Heart right ventricle (tissue), 16 donors: ENCODE measurements at regions not wholly inside any gene's neighbourhood (a gene's known extent, or its start where the extent isn't known, plus 50 kb on each side); places are given as distances from the start of the nearest gene placed in this dataset.

Experiments
- ATAC-seq, 8 donors: fragments of 200-7000 bp; cut with Tn5 transposase; one replicate each; pipeline ENCODE4 v1.9.1; 2020; ENCODE audit warnings: mild to moderate bottlenecking in 8 of 8, moderate library complexity in 8 of 8, moderate number of reproducible peaks in 1 of 8
- DNase-seq, 2 donors: peaks; one replicate each; pipeline ENCODE4 v3.0.0-alpha.2; 2020
- H3K27ac ChIP-seq, 10 donors: fragments of 200-600 bp; sonication (generic) in 2 of 10; one replicate each; pipeline versions ENCODE4 v1.5.0 to v1.8.0; 2020 to 2022; ENCODE audit warnings: mild to moderate bottlenecking in 3 of 10
- H3K27me3 ChIP-seq, 7 donors: fragments of 200-600 bp; one replicate each; pipeline ENCODE4 v1.8.0; 2021 to 2022; ENCODE audit warnings: mild to moderate bottlenecking in 2 of 7
- H3K36me3 ChIP-seq, 9 donors: fragments of 200-600 bp; sonication (generic) in 1 of 9; one replicate each; pipeline versions ENCODE4 v1.5.0 to v1.8.0; 2020 to 2022; ENCODE audit warnings: mild to moderate bottlenecking in 2 of 9
- H3K4me1 ChIP-seq, 9 donors: fragments of 200-600 bp; sonication (generic) in 1 of 9; one replicate each; pipeline versions ENCODE4 v1.5.0 to v1.8.0; 2020 to 2022; ENCODE audit warnings: mild to moderate bottlenecking in 4 of 9
- H3K4me3 ChIP-seq, 10 donors: fragments of 200-600 bp; sonication (generic) in 2 of 10; one replicate each; pipeline versions ENCODE4 v1.5.0 to v1.8.0; 2020 to 2022; ENCODE audit warnings: mild to moderate bottlenecking in 7 of 10, moderate library complexity in 2 of 10
- H3K9me3 ChIP-seq, 11 donors: fragments of 200-600 bp in 10 of 11; sonication (generic) in 2 of 11; one replicate each; pipeline versions ENCODE4 v1.5.0 to v1.8.0; 2013 to 2022; ENCODE audit warnings: mild to moderate bottlenecking in 2 of 11, control low read depth in 1 of 11, moderate library complexity in 1 of 11
- WGBS, 2 donors: extraction: QIAGEN DNeasy Blood & Tissue Kit; methylation state at CpG; one replicate each; pipeline ENCODE4 v1.1.7; 2013; ENCODE audit warnings: inconsistent platforms in 1 of 2; 5-methylcytosine and 5-hydroxymethylcytosine counted together
- intact Hi-C, 10 donors: fragments of 100-400 bp; cut with DNase I; formaldehyde crosslinking; loops; one replicate each; pipeline versions ENCODE4 v1.11.1 to v1.14.2; 2022
- TF ChIP-seq, protein P1 (sequence below), 9 donors: fragments of 200-600 bp; sonication (generic) in 2 of 9; IDR thresholded peaks; one replicate each; pipeline versions ENCODE4 v1.5.0 to v1.8.0; 2021 to 2022; ENCODE audit warnings: antibody characterized with exemption in 9 of 9, mild to moderate bottlenecking in 5 of 9, moderate library complexity in 1 of 9
- donor health status: Arrhythmogenic right ventricular cardiomyopathy.
- donor health status: ischemic (EF 13 %, LVEDD 7.1; RV severe dilation, severe dysfunction).
- donor health status: healthy with polysubstance abuse.
- donor health status: DM: no; HTN: yes; CAD: no.
- donor health status: DM: no; HTN: no; CAD: no.
- donor health status: ischemic (EF 25% LVEDD 6.9; RV normal size, moderate dysfunction).
- donor health status: ischemic (EF 25% LVEDD 5.7; RV mildly dilated, moderate dysfunction).
- donor health status: healthy.
- donor health status: DM: yes; HTN: yes; CAD: no.
- donor health status: Ischemic cardiomyopathy.
- donor health status: ischemic (EF 35%, LVEDD 5.7; RV mildly dilated, moderate dysfunction).
- donor health status: nonischemic (EF 11% LVEDD 7.7; RV severe dilation, severe dysfunction).
- donor health status: DM: yes; HTN: yes; CAD: no.
- donor health status: PGD.
- donor health status: ischemic (EF 29% LVEDD 5.4; RV normal size, mild dysfunction).
- donor health status: nonischemic (EF 23%, LVEDD 6.1; RV moderate dilation, normal function).

DNA sequence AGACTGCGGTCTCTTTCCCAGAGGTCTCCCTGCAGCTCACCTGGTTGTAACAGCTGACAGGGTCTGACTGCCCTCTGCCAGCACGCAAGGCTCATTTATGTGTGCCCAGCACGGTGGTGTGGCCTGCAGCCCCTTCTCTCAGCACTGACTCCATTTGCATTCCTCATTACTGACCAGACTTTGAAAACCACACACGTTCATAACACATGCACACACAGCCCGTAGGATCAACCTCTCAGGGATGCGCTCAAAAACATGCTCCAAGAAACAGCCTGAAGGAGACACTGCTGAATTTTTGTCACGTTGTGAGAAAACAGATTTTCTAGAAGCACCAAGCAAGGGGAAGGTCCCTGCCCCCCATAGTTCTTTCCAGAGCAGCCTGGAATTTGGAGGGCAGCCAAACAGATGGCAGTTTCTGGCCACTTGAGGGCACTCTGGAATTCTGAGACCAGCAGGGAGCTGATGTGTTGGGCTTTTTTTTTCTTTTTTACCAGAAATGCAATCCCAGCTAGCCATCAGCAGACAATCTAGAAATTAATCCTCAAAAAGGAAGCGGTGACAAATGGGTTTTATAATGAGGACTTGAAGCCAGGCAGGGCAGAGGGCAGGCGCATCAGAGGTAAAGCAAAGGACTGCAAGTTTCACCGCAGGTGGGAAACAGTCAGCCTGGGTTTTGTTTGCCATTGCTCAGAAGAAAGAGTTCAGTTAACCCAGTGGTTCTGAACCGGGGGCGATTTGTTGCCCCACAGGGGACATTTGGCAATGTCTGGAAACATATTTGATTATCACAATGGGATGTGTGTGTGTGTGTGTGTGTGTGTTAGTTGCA lies 170.5 kb upstream of the PROK2 start:
- TF ChIP-seq, protein P1, sequence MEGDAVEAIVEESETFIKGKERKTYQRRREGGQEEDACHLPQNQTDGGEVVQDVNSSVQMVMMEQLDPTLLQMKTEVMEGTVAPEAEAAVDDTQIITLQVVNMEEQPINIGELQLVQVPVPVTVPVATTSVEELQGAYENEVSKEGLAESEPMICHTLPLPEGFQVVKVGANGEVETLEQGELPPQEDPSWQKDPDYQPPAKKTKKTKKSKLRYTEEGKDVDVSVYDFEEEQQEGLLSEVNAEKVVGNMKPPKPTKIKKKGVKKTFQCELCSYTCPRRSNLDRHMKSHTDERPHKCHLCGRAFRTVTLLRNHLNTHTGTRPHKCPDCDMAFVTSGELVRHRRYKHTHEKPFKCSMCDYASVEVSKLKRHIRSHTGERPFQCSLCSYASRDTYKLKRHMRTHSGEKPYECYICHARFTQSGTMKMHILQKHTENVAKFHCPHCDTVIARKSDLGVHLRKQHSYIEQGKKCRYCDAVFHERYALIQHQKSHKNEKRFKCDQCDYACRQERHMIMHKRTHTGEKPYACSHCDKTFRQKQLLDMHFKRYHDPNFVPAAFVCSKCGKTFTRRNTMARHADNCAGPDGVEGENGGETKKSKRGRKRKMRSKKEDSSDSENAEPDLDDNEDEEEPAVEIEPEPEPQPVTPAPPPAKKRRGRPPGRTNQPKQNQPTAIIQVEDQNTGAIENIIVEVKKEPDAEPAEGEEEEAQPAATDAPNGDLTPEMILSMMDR (IDR thresholded peaks at IDR 0.05): peak; percentile 42 to 84 (median 72)
- H3K9me3 ChIP-seq: no peaks in the 10 kb centered on the region
- 35% methylated on average over 12 of the region's 12 CpGs for WGBS, 2 donors
- peaks cover 0 to 4% (median 0%) of the 10 kb centered on the region in 7 donors for H3K27me3 ChIP-seq
- no peak overlapping the region for H3K4me3 ChIP-seq
- DNase-seq: peak; percentile 59 to 82
- intact Hi-C loops: loop anchor here in 9 of 10 donors (2.0 to 10.0 kb wide), 8 partner anchors 81 to 869 kb away; no protein-coding TSS in a partner anchor
- H3K27ac ChIP-seq: no peak overlapping the region
- H3K4me1 ChIP-seq: peaks cover 0 to 13% (median 7%) of the 10 kb centered on the region in 9 donors
- no peaks in the 10 kb centered on the region for H3K36me3 ChIP-seq
- ATAC-seq: peak; percentile 34 to 85 (median 75)

DNA sequence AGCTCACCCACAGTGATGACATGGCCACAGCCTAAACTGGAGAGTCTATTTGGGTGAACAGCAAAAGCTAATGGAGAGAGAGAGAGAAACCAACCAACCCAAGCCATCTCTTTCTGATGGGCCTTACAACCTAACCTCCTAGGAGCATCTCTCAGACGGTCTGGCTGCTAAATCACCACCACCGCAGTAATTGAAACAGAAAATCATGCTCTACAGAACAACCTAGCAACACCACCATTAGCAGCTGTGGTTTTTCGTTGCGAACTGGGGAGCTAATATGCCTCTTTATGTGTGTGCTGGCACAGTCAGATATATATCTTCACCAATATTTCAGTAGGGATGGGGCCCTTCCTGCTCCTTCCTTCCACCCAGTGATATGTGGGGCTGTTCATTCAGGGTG lies 166.9 kb upstream of the PROK2 start:
- DNase-seq (no peak), ATAC-seq (no peak)
- no peaks in the 10 kb centered on the region for H3K9me3 ChIP-seq
- H3K4me1 ChIP-seq: peaks cover 0 to 13% (median 7%) of the 10 kb centered on the region in 9 donors
- peaks cover 0 to 19% (median 6%) of the 10 kb centered on the region in 7 donors for H3K27me3 ChIP-seq
- intact Hi-C loops: loop anchor here in 7 of 10 donors (10.0 kb wide), 4 partner anchors 77 to 873 kb away; no protein-coding TSS in a partner anchor
- H3K4me3 ChIP-seq: no peak overlapping the region
- H3K36me3 ChIP-seq: no peaks in the 10 kb centered on the region
- H3K27ac ChIP-seq: no peak overlapping the region
- TF ChIP-seq, protein P1 (IDR thresholded peaks at IDR 0.05): no peak
- WGBS, 2 donors: 65 to 68% methylated on average over 4 of the region's 4 CpGs

DNA sequence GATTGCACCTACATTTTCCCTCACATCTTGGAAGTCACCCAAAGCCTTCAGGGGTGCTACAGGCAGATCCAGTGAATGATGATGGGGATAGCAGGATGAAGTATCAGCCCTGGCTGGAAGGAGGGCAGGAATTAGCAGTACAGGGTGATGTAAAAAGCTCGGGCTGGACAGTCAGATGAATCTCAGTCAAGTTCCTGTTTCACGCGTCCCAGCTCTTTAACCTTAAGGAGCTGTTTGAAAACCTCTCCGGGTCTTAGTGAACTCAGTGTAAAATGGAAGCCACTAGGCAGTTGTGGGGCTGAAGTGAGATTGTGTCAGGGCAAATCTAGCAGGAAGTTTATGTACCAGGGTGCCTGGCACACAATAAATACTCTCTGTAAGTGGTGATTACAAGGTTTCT lies 166.4 kb upstream of the PROK2 start:
- Histone ChIP-seq H3K36me3 (no peaks in the 10 kb centered on the region), H3K4me1 (peaks cover 0 to 12% (median 7%) of the 10 kb centered on the region in 9 donors), H3K27me3 (peaks cover 0 to 20% (median 6%) of the 10 kb centered on the region in 7 donors), H3K9me3 (no peaks in the 10 kb centered on the region), H3K27ac (no peak overlapping the region), H3K4me3 (no peak overlapping the region)
- ATAC-seq: no peak
- 79 to 86% methylated on average over 4 of the region's 4 CpGs for WGBS, 2 donors
- intact Hi-C loops: loop anchor here in 7 of 10 donors (10.0 kb wide), 4 partner anchors 77 to 873 kb away; no protein-coding TSS in a partner anchor
- TF ChIP-seq, protein P1 (IDR thresholded peaks at IDR 0.05): no peak
- no peak for DNase-seq

DNA sequence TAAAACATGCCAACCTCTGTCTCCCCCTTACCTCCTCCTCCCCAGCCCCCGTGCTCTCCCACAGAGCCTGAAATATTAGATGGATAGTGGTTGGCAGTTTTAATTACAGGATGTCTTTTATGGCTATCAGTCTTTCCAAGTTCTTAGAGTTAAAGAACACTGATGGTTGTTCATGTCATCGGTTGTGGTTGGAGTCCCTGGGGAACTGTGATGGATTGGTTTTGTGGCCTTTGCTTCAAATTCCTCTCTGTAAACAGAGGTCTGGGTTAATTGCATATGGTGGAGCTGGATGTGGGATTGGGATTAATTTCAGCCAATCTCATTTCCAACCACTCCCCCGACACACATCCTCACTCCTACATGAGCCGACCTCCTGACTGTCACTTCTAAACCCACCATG lies 164.5 kb upstream of the PROK2 start:
- DNase-seq: no peak
- Histone ChIP-seq H3K9me3 (no peaks in the 10 kb centered on the region), H3K36me3 (no peaks in the 10 kb centered on the region), H3K4me1 (no peaks in the 10 kb centered on the region), H3K4me3 (no peak overlapping the region), H3K27me3 (peaks cover 0 to 27% (median 15%) of the 10 kb centered on the region in 7 donors), H3K27ac (no peak overlapping the region)
- TF ChIP-seq, protein P1 (IDR thresholded peaks at IDR 0.05): no peak
- ATAC-seq: no peak
- 72 to 79% methylated on average over 4 of the region's 4 CpGs for WGBS, 2 donors
- intact Hi-C loops: no loop called here
